CD14-positive monocyte (primary cell): ENCODE measurements at regions not wholly inside any gene's neighbourhood (a gene's known extent, or its start where the extent isn't known, plus 50 kb on each side); places are given as distances from the start of the nearest gene placed in this dataset.

Experiments used
- DNase-seq, 3 donors: peaks; one replicate each; pipeline ENCODE4 v3.0.0-alpha.2; 2011 to 2022
- H2AFZ ChIP-seq: 2 replicates; pipeline ENCODE4 v1.6.0; 2012; ENCODE audit warnings: mild to moderate bottlenecking, low read depth, low read length, inconsistent platforms; ENCODE audit not compliant: insufficient read depth, poor library complexity, severe bottlenecking
- H3K27ac ChIP-seq, 2 donors: 1 replicate in 1 of 2; 2 replicates in 1 of 2; pipeline ENCODE4 v1.5.1; 2012 to 2013; ENCODE audit warnings: low read length in 2 of 2, control low read depth in 1 of 2, inconsistent platforms in 1 of 2, low read depth in 1 of 2, mild to moderate bottlenecking in 1 of 2
- H3K27me3 ChIP-seq, 2 donors: one replicate each; pipeline versions ENCODE4 v1.6.0 to v1.6.1; 2011 to 2013; ENCODE audit warnings: low read length in 2 of 2; ENCODE audit not compliant: control insufficient read depth in 2 of 2, insufficient read depth in 2 of 2
- H3K36me3 ChIP-seq, 2 donors: replicated peaks in 1 of 2; 1 replicate in 1 of 2; 2 replicates in 1 of 2; pipeline versions ENCODE4 v1.5.1 to v1.6.1; 2012 to 2013; ENCODE audit warnings: low read length in 2 of 2, control low read depth in 1 of 2, inconsistent platforms in 1 of 2, mild to moderate bottlenecking in 1 of 2; ENCODE audit not compliant: insufficient read depth in 2 of 2, control insufficient read depth in 1 of 2
- H3K4me1 ChIP-seq, 2 donors: 1 replicate in 1 of 2; 2 replicates in 1 of 2; pipeline versions ENCODE4 v1.5.1 to v1.6.1; 2012 to 2013; ENCODE audit warnings: low read length in 2 of 2, control low read depth in 1 of 2, inconsistent platforms in 1 of 2, mild to moderate bottlenecking in 1 of 2, moderate library complexity in 1 of 2; ENCODE audit not compliant: insufficient read depth in 2 of 2, control insufficient read depth in 1 of 2
- H3K4me2 ChIP-seq: replicated peaks from 2 replicates; pipeline ENCODE3; 2012; ENCODE audit warnings: low read length, moderate library complexity, mild to moderate bottlenecking; ENCODE audit not compliant: poor library complexity, severe bottlenecking; ENCODE audit errors: extremely low read depth
- H3K4me3 ChIP-seq, 3 experiments: fragments of 200-600 bp in 1 of 3; sonication (generic) in 1 of 3; replicated peaks in 1 of 3; 1 replicate in 2 of 3; 2 replicates in 1 of 3; pipeline ENCODE4 v1.5.1; 2011 to 2013; ENCODE audit warnings: low read length in 3 of 3, mild to moderate bottlenecking in 3 of 3, control low read depth in 2 of 3, low read depth in 2 of 3, inconsistent platforms in 1 of 3, moderate library complexity in 1 of 3
- H3K79me2 ChIP-seq: 2 replicates; pipeline ENCODE4 v1.6.0; 2012; ENCODE audit warnings: mild to moderate bottlenecking, control low read depth, inconsistent platforms, low read length, moderate library complexity; ENCODE audit not compliant: insufficient read depth
- H3K9ac ChIP-seq: 2 replicates; pipeline ENCODE4 v1.6.0; 2017; ENCODE audit warnings: low read length, mild to moderate bottlenecking; ENCODE audit not compliant: insufficient read depth, poor library complexity, severe bottlenecking
- H3K9me3 ChIP-seq, 2 donors: replicated peaks in 1 of 2; 1 replicate in 1 of 2; 2 replicates in 1 of 2; pipeline versions ENCODE4 v1.5.1 to v1.6.1; 2012 to 2013; ENCODE audit warnings: low read length in 2 of 2, control low read depth in 1 of 2; ENCODE audit not compliant: control insufficient read depth in 1 of 2, insufficient read depth in 1 of 2
- H4K20me1 ChIP-seq: 2 replicates; pipeline ENCODE4 v1.6.0; 2012; ENCODE audit warnings: mild to moderate bottlenecking, low read length, control low read depth, moderate library complexity; ENCODE audit not compliant: insufficient read depth
- H3K27ac Mint-ChIP-seq, 7 donors: one replicate each; pipeline ENCODE4 v1.8.0; 2020; ENCODE audit warnings: mild to moderate bottlenecking in 7 of 7, mixed read lengths in 7 of 7, moderate library complexity in 6 of 7, inconsistent platforms in 2 of 7
- H3K27me3 Mint-ChIP-seq, 3 donors: one replicate each; pipeline ENCODE4 v1.8.0; 2021 to 2022; ENCODE audit warnings: low read depth in 3 of 3, mild to moderate bottlenecking in 3 of 3, mixed read lengths in 3 of 3, moderate library complexity in 3 of 3, inconsistent platforms in 1 of 3
- H3K36me3 Mint-ChIP-seq, 2 donors: one replicate each; pipeline ENCODE4 v1.8.0; 2020; ENCODE audit warnings: mixed read lengths in 2 of 2, inconsistent platforms in 1 of 2, mild to moderate bottlenecking in 1 of 2
- H3K4me1 Mint-ChIP-seq: one replicate; pipeline ENCODE4 v1.8.0; 2020; ENCODE audit warnings: mild to moderate bottlenecking, mixed read lengths
- H3K4me3 Mint-ChIP-seq, 2 donors: one replicate each; pipeline ENCODE4 v1.8.0; 2020; ENCODE audit warnings: mild to moderate bottlenecking in 2 of 2, mixed read lengths in 2 of 2, moderate library complexity in 1 of 2
- H3K9me3 Mint-ChIP-seq, 7 donors: one replicate each; pipeline ENCODE4 v1.8.0; 2020 to 2022; ENCODE audit warnings: mixed read lengths in 7 of 7, mild to moderate bottlenecking in 6 of 7, moderate library complexity in 6 of 7, inconsistent platforms in 2 of 7
- CTCF ChIP-seq: fragments of 200-600 bp; IDR thresholded peaks from one replicate; pipeline ENCODE4 v1.8.0; 2022; ENCODE audit warnings: antibody characterized with exemption, mild to moderate bottlenecking
- WGBS: methylation state at CpG from one replicate; pipeline ENCODE4 v1.1.5; 2013; ENCODE audit warnings: missing lambda C conversion rate; ENCODE audit not compliant: insufficient coverage; 5-methylcytosine and 5-hydroxymethylcytosine counted together
- intact Hi-C, 2 donors: fragments of 100-400 bp; cut with micrococcal nuclease; formaldehyde crosslinking; loops; one replicate each; pipeline versions ENCODE4 v1.15.0 to v1.15.1; 2023

- no peak overlapping the region for H2AFZ ChIP-seq
- intact Hi-C loops: no loop called here
- no peaks in the 10 kb centered on the region for H3K4me1 ChIP-seq
- 96% methylated on average over 6 of the region's 7 CpGs for WGBS
- no peaks in the 10 kb centered on the region for H3K27me3 ChIP-seq
- no peak for DNase-seq
- no peak for TF ChIP-seq CTCF
- no peaks in the 10 kb centered on the region for H3K36me3 ChIP-seq
- H3K4me3 ChIP-seq: no peak overlapping the region
- H3K9me3 ChIP-seq: no peaks in the 10 kb centered on the region
- H4K20me1 ChIP-seq: no peaks in the 10 kb centered on the region
- H3K4me2 ChIP-seq: no peak overlapping the region
- Mint-ChIP-seq H3K27ac (no peak overlapping the region), H3K27me3 (peaks cover 9 to 14% (median 12%) of the 10 kb centered on the region in 3 donors), H3K9me3 (peaks cover 0 to 19% (median 6%) of the 10 kb centered on the region in 7 donors), H3K36me3 (no peaks in the 10 kb centered on the region), H3K4me3 (no peak overlapping the region), H3K4me1 (no peaks in the 10 kb centered on the region)
- H3K79me2 ChIP-seq: no peaks in the 10 kb centered on the region
- no peak overlapping the region for H3K27ac ChIP-seq
- H3K9ac ChIP-seq: no peak overlapping the region
Measured at GRCh38 chr14:98925354-98926040, 346.5 kb downstream of the BCL11B start.

- no peaks in the 10 kb centered on the region for H4K20me1 ChIP-seq
- no peak overlapping the region for H3K4me3 ChIP-seq
- no peaks in the 10 kb centered on the region for H3K4me1 Mint-ChIP-seq
- H3K27me3 ChIP-seq: no peaks in the 10 kb centered on the region
- DNase-seq: no peak
- no peak overlapping the region for H3K4me3 Mint-ChIP-seq
- H3K4me2 ChIP-seq: no peak overlapping the region
- H2AFZ ChIP-seq: no peak overlapping the region
- H3K36me3 Mint-ChIP-seq: no peaks in the 10 kb centered on the region
- no peak for TF ChIP-seq CTCF
- H3K4me1 ChIP-seq: no peaks in the 10 kb centered on the region
- H3K36me3 ChIP-seq: no peaks in the 10 kb centered on the region
- H3K79me2 ChIP-seq: no peaks in the 10 kb centered on the region
- 92% methylated on average over 11 of the region's 11 CpGs for WGBS
- intact Hi-C loops: no loop called here
- no peak overlapping the region for H3K27ac Mint-ChIP-seq
- H3K27ac ChIP-seq: no peak overlapping the region
- H3K27me3 Mint-ChIP-seq: peaks cover 9 to 14% (median 13%) of the 10 kb centered on the region in 3 donors
- no peak overlapping the region for H3K9ac ChIP-seq
- peaks cover 0 to 19% (median 6%) of the 10 kb centered on the region in 7 donors for H3K9me3 Mint-ChIP-seq
- H3K9me3 ChIP-seq: no peaks in the 10 kb centered on the region
Measured at GRCh38 chr14:98926146-98926545, 345.9 kb downstream of the BCL11B start.
